ENCODE measurements at regions not wholly inside any gene's neighbourhood (a gene's known extent, or its start where the extent isn't known, plus 50 kb on each side); places are given as distances from the start of the nearest gene placed in this dataset.

- Histone ChIP-seq H3K27ac (no peak overlapping the region), H3K27me3 (no peaks in the 10 kb centered on the region), H3K4me1 (no peaks in the 10 kb centered on the region), H3K36me3 (no peaks in the 10 kb centered on the region), H3K4me3 (no peak overlapping the region), H3K9me3 (no peaks in the 10 kb centered on the region)
- DNase-seq, result no peak
- in situ Hi-C loops (cut with MboI; ENCODE audit: low sequenced_read_pairs in 4 of 4), result no loop called here
- no peak for TF ChIP-seq POLR2A (IDR thresholded peaks at IDR 0.05)
- TF ChIP-seq, protein P1, sequence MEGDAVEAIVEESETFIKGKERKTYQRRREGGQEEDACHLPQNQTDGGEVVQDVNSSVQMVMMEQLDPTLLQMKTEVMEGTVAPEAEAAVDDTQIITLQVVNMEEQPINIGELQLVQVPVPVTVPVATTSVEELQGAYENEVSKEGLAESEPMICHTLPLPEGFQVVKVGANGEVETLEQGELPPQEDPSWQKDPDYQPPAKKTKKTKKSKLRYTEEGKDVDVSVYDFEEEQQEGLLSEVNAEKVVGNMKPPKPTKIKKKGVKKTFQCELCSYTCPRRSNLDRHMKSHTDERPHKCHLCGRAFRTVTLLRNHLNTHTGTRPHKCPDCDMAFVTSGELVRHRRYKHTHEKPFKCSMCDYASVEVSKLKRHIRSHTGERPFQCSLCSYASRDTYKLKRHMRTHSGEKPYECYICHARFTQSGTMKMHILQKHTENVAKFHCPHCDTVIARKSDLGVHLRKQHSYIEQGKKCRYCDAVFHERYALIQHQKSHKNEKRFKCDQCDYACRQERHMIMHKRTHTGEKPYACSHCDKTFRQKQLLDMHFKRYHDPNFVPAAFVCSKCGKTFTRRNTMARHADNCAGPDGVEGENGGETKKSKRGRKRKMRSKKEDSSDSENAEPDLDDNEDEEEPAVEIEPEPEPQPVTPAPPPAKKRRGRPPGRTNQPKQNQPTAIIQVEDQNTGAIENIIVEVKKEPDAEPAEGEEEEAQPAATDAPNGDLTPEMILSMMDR (IDR thresholded peaks at IDR 0.05 in 4 of 5, conservative IDR thresholded peaks at IDR 0.05 in 1 of 5), result no peak
- intact Hi-C loops (cut with DNase I; ENCODE audit: low total_unique reads), result no loop called here
- ATAC-seq, result no peak
Observed at GRCh38 chr14:51447411-51447810, 204.3 kb upstream of the FRMD6 start.

DNA sequence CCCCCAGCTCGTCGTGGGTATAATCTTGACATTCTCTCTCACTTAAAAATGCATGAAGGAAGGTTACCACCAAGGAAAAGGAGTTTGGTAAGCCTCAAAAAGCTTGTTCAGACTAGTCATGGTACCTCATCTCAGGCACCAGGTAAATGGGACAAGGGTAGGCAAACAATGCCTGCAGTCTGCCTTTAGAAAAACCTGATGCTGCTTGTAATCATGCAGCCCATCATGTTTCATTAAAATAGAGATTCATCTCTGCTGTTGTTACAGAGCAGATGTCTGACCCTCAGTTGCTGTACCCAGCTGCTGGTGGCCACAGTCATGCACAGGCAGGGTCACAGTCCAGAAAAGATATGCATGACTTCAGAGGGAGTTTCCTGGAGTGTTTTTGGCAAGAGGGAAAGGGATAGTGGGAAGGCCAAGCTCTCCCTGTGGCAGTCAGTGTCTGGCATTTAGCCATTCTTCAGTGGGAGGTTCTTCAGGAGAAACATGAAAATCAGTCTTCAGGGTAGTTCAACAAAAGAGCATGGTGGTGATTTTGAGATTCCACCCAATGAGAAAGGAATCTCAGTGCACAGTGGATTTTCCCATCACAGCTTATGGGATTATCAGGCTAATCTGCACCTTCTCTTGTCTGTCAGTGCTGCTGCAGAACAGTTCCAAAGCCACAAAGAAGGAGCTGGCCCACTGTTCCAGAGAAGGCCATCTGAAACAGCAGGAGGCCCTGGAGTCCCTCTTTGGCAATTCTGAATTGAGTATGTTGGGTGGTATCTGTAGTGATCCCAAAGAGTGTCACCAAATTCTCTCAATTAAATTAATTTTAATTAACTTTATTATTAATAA, 202.7 kb upstream of the FRMD6 start:
- peak; percentile 36 to 50 for ATAC-seq
- DNase-seq, result no peak

GRCh38 chr14:51449681-51450080, 202.0 kb upstream of the FRMD6 start:
- TF ChIP-seq, protein P1 (IDR thresholded peaks at IDR 0.05 in 4 of 5, conservative IDR thresholded peaks at IDR 0.05 in 1 of 5), result no peak
- no peak for TF ChIP-seq POLR2A (IDR thresholded peaks at IDR 0.05)
- H3K27me3 ChIP-seq, result no peaks in the 10 kb centered on the region
- ATAC-seq (no peak), DNase-seq (no peak)
- H3K4me3 ChIP-seq, result no peak overlapping the region
- H3K27ac ChIP-seq, result no peak overlapping the region
- H3K4me1 ChIP-seq, result peaks cover 0 to 3% of the 10 kb centered on the region in 2 donors
- no peaks in the 10 kb centered on the region for H3K36me3 ChIP-seq
- in situ Hi-C loops (cut with MboI; ENCODE audit: low sequenced_read_pairs in 4 of 4), result no loop called here
- intact Hi-C loops (cut with DNase I; ENCODE audit: low total_unique reads), result no loop called here
- H3K9me3 ChIP-seq, result no peaks in the 10 kb centered on the region

More for the DNA sequence above, 202.7 kb upstream of the FRMD6 start:
- in situ Hi-C loops (cut with MboI; ENCODE audit: low sequenced_read_pairs in 4 of 4) (no loop called here), intact Hi-C loops (cut with DNase I; ENCODE audit: low total_unique reads) (no loop called here)
- Histone ChIP-seq H3K36me3 (no peaks in the 10 kb centered on the region), H3K9me3 (no peaks in the 10 kb centered on the region), H3K27me3 (no peaks in the 10 kb centered on the region), H3K4me1 (peaks cover 0 to 1% of the 10 kb centered on the region in 2 donors), H3K4me3 (no peak overlapping the region), H3K27ac (no peak overlapping the region)
- TF ChIP-seq, protein P1 (IDR thresholded peaks at IDR 0.05 in 4 of 5, conservative IDR thresholded peaks at IDR 0.05 in 1 of 5), result no peak

DNA sequence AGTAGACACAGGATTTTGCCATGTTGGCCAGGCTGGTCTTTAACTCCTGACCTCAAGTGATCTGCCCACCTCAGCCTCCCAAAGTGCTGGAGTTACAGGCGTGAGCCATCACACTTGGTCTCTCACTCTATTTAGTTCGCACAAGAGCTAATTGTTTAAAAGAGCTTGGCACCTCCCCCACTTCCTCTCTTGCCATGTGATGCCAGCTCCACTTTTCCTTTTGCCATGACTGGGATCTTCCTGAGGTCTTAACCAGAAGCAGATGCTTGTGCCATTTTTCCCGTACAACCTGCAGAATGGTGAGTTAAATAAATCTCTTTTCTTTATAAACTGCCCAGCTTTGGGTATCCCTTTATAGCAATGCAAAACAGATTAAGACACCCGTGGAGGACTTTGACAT, 200.1 kb upstream of the FRMD6 start:
- H3K27me3 ChIP-seq, result no peaks in the 10 kb centered on the region
- ATAC-seq, result no peak
- no peak for TF ChIP-seq POLR2A (IDR thresholded peaks at IDR 0.05)
- TF ChIP-seq, protein P1 (IDR thresholded peaks at IDR 0.05 in 4 of 5, conservative IDR thresholded peaks at IDR 0.05 in 1 of 5), result no peak

More for the DNA sequence above, 200.1 kb upstream of the FRMD6 start:
- H3K4me3 ChIP-seq, result no peak overlapping the region
- in situ Hi-C loops (cut with MboI; ENCODE audit: low sequenced_read_pairs in 4 of 4), result no loop called here
- no peak overlapping the region for H3K27ac ChIP-seq
- H3K9me3 ChIP-seq, result no peaks in the 10 kb centered on the region
- DNase-seq, result no peak
- no peaks in the 10 kb centered on the region for H3K36me3 ChIP-seq
- peaks cover 0 to 3% of the 10 kb centered on the region in 2 donors for H3K4me1 ChIP-seq
- intact Hi-C loops (cut with DNase I; ENCODE audit: low total_unique reads), result no loop called here

Data from gastrocnemius medialis (tissue), 4 donors.